ENCODE measurements at regions not wholly inside any gene's neighbourhood (a gene's known extent, or its start where the extent isn't known, plus 50 kb on each side); places are given as distances from the start of the nearest gene placed in this dataset.

DNA sequence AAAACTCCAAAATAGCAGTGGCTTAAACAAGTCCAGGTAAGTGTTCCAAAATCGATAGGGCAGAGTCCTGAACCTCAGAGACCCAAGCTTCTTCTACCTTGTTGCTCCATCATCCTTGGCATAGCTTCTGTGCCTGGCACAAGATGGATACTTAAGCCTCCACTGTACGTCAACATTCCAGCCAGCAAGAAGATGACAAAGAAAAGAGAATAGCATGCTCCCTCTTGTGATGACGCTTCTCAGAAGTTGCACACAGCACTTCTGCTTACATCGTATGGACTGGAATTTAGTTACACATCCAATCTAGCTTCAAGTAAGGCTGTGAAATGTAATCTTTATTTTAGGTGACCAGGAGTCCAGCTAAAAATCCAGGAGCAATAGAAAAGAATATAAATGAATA lies 227.4 kb downstream of the ESM1 start:
- DNase-seq (ENCODE audit: extremely low read depth, low read depth) = no peak
- TF ChIP-seq, protein P1, sequence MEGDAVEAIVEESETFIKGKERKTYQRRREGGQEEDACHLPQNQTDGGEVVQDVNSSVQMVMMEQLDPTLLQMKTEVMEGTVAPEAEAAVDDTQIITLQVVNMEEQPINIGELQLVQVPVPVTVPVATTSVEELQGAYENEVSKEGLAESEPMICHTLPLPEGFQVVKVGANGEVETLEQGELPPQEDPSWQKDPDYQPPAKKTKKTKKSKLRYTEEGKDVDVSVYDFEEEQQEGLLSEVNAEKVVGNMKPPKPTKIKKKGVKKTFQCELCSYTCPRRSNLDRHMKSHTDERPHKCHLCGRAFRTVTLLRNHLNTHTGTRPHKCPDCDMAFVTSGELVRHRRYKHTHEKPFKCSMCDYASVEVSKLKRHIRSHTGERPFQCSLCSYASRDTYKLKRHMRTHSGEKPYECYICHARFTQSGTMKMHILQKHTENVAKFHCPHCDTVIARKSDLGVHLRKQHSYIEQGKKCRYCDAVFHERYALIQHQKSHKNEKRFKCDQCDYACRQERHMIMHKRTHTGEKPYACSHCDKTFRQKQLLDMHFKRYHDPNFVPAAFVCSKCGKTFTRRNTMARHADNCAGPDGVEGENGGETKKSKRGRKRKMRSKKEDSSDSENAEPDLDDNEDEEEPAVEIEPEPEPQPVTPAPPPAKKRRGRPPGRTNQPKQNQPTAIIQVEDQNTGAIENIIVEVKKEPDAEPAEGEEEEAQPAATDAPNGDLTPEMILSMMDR (IDR thresholded peaks at IDR 0.05; ENCODE audit: low read depth, low read length) = no peak

DNA sequence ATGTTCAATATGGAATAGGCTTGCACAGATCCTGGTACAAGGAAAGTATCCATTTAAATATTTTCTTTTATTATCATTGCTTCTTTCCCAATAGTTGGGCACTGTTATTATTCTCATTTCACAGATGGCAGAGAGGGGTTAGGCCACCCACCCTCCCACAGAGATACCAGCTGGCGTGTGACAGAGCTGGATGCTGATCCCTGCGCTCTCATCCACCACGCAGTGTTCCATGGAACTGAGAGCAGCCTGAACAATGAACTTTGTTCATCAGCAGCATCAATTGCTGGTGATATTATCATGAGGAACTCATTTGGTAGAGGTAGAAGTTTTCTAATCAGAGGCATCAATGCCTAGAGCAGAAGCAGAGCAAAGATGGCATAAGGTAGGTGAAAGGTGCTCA lies 227.9 kb downstream of the ESM1 start:
- no peak for DNase-seq (ENCODE audit: extremely low read depth, low read depth)
- TF ChIP-seq, protein P1 (IDR thresholded peaks at IDR 0.05; ENCODE audit: low read depth, low read length) = no peak

DNA sequence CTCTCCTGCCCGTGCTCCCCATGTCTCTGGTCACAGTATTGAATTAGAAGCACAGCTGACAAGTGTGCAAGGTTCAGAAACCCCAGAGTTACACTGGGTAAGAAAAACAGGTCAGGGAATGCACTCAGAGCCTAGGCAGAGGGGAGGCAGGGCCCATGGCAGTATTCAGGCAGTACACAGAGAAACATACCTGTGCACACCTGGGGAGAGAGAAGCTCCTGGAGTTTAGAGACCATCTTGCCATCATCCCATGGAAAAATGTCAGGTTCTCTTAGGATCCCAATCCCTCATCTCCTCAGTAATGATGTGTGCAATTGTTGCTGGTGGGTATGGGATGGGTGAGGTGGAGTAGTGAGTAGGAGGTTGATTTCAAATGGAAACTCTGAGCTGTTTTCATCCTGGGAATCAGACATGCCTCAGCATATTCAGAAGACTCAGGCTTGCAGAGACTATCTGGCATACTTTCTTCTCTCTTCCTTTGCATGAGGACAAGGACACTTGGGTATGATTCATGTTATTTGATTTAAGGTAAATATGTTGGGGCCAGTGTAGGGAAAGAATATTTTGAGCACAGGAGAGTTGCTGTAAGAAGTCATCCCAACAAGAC lies 228.5 kb downstream of the ESM1 start:
- TF ChIP-seq, protein P1 (IDR thresholded peaks at IDR 0.05; ENCODE audit: low read depth, low read length) = no peak
- no peak for DNase-seq (ENCODE audit: extremely low read depth, low read depth)

DNA sequence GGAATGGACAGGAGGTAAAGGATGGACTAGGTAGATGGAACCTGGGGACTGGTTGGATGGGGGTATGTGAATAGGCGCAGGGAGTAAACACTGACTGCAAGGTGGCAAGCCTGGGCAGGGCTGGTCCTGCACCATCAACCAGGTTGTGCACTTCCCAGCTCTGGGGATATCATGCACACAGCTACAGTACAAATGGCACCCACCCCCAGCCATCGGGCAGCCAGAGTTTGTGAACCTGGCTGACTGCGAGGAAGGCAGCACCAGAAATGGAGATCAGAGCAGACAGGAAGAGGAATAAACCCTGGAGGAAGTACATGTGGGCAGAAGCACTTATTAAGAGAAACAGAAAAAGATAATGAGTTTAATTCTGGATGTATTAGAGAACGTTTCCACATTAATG lies 229.1 kb downstream of the ESM1 start:
- no peak for DNase-seq (ENCODE audit: extremely low read depth, low read depth)
- TF ChIP-seq, protein P1 (IDR thresholded peaks at IDR 0.05; ENCODE audit: low read depth, low read length) = no peak

DNA sequence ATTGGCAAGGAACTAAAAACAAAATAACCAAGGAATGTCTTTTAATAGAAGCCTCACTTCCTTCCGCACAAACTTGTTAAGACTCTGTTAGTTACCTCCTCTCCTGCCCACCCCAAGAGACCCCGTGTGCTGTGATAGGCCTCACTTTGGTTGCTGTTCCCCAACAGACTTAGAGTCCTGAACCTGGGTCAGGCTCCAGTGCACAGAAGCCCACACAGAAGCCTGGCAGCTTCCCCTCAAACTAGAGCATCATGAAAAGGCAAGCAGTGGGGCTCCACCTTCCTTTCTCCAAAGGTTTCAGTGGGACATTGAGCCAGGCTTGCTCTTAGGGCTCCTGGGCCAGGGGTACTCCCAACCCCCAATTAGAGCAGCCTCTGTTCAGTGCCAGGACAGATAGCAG lies 230.5 kb downstream of the ESM1 start:
- TF ChIP-seq, protein P1 (IDR thresholded peaks at IDR 0.05; ENCODE audit: low read depth, low read length) = no peak
- DNase-seq (ENCODE audit: extremely low read depth, low read depth) = no peak

DNA sequence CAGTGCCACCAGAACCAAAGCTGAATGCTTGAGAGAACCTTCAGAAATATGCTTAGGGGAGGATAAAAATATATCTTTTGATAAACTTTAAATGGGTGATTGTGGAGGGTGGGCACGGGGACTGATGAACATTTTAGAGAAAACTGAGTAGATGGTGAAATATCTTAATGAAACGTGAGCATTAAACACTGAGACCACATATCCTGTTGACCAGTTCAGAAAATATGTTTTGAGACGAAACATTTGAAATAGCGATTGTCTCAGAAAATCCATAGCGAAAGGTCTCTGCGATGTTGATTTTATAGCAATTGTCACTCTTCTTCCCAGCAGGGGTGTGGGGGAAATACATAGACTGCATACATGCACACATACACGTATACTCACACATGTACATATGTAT lies 231.0 kb downstream of the ESM1 start:
- no peak for DNase-seq (ENCODE audit: extremely low read depth, low read depth)
- TF ChIP-seq, protein P1 (IDR thresholded peaks at IDR 0.05; ENCODE audit: low read depth, low read length) = no peak

DNA sequence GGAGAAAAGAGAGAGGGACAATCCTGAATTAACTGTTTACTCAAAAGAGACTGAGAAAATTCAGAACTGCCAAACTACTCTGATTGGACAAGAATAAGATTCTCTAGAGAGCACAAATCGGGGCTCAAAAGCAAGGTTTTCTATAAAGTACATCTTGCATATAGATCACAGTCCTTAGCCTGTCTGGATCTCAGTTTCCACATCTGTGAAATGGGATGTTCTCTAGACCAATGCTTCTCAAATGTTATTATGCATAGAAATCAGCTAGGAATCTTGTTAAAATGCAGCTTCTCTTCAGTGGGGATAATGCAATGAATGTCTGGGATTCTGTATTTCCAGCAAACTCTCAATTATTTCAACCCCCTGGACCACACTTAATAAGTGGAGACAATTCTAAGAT lies 231.6 kb downstream of the ESM1 start:
- TF ChIP-seq, protein P1 (IDR thresholded peaks at IDR 0.05; ENCODE audit: low read depth, low read length) = no peak
- DNase-seq (ENCODE audit: extremely low read depth, low read depth) = no peak
